Peyer's patch (tissue), 4 donors: ENCODE measurements at regions not wholly inside any gene's neighbourhood (a gene's known extent, or its start where the extent isn't known, plus 50 kb on each side); places are given as distances from the start of the nearest gene placed in this dataset.

Experiments used
- POLR2A ChIP-seq, 2 donors: fragments of 450-650 bp; IDR thresholded peaks; one replicate each; pipeline ENCODE4 v1.5.1; 2017; ENCODE audit warnings: antibody characterized with exemption in 2 of 2, mild to moderate bottlenecking in 2 of 2, moderate library complexity in 2 of 2
- TF ChIP-seq, protein P1 (sequence below), 6 experiments: fragments of 450-650 bp in 4 of 6; fragments of 200-600 bp in 2 of 6; sonication (generic) in 1 of 6; IDR thresholded peaks; one replicate each; pipeline ENCODE4 v1.5.1; 2017 to 2019; ENCODE audit warnings: antibody characterized with exemption in 6 of 6, mild to moderate bottlenecking in 3 of 6, moderate library complexity in 1 of 6

DNA sequence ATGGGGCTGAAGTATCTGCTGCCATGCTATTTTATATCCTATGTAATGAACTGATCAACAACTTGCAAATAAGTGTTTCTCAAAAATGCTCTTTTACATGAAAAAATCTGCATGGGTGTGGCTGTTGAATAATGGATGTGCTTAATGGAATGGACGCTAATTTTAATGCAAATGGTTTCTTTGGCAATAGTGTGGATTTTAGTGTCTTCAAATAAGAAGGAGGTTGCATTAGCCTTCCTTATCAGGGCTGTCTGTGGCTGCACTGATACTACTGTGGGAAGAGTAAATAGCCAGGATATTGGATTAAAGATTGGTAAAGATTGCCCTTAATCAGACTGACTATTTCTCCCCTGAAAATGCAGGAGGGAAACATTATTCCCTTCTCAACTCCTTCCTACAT, 121.9 kb upstream of the STK32A start:
- TF ChIP-seq POLR2A (IDR thresholded peaks at IDR 0.05) = no peak
- TF ChIP-seq, protein P1, sequence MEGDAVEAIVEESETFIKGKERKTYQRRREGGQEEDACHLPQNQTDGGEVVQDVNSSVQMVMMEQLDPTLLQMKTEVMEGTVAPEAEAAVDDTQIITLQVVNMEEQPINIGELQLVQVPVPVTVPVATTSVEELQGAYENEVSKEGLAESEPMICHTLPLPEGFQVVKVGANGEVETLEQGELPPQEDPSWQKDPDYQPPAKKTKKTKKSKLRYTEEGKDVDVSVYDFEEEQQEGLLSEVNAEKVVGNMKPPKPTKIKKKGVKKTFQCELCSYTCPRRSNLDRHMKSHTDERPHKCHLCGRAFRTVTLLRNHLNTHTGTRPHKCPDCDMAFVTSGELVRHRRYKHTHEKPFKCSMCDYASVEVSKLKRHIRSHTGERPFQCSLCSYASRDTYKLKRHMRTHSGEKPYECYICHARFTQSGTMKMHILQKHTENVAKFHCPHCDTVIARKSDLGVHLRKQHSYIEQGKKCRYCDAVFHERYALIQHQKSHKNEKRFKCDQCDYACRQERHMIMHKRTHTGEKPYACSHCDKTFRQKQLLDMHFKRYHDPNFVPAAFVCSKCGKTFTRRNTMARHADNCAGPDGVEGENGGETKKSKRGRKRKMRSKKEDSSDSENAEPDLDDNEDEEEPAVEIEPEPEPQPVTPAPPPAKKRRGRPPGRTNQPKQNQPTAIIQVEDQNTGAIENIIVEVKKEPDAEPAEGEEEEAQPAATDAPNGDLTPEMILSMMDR (IDR thresholded peaks at IDR 0.05) = no peak
